NCI-H345 treated with DMSO at 0.1 percent for 48 hours (cell line): ENCODE measurements at regions not wholly inside any gene's neighbourhood (a gene's known extent, or its start where the extent isn't known, plus 50 kb on each side); places are given as distances from the start of the nearest gene placed in this dataset.

Source experiments
- DNase-seq: peaks from one replicate; lab custom pipeline; 2025; ENCODE audit not compliant: unreplicated experiment; lab: John Stamatoyannopoulos, UW

DNA sequence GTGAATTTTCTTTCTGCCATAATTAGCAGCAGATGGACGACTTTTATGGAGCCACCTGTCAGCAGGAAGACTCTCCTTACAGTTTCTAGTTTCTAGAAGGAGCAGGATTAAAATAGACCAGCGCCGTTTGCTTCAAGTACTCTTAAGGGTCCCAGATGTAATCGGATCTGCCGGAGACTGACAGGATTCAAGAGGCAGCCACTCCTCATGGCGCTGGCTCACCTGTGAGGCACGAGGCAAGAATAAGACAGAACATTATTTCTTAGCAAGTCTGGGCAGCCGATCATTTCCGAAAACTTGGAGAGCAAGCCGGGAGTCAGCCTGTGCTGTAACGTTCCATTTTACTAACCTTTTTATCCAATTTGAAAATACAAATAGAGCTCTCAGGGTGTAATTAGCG, 410.4 kb upstream of the RORA start:
- DNase-seq: no peak

DNA sequence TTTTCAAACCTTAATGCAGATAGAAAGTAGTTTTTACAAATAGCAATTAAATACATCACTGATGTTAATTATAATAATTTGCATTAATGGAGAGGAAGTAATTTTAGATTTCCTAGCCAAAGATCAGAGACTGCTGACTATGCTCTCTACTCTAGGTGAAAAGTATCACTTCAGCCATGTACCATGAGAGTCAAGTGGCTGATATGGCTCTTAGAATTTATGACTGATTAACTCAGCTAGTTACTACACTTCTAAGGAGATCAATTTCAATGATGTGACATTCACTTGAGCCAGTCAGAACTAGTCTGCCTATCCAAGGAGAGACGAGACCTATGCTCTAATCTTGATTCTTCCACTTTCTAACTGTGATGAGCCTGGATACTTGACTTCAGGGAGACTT, 405.7 kb upstream of the RORA start:
- no peak for DNase-seq

DNA sequence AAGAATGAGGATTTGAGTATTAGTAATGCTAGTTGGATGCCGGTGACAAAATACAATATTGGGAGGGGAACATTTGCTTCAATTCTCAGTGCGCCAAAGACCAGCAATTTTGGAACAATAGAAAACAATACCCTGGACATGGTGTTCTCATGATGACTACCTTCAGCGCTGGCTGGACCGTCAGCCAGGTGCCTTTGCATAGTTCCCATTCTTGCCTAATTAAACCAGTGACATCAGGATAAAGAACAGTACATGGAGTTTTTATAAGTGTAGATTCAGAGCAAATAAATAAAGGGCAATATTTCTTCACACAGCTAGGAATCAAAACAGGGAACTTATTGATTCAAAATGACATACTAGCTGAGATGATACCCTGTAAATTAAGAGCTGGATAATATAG, 404.8 kb upstream of the RORA start:
- DNase-seq: no peak

DNA sequence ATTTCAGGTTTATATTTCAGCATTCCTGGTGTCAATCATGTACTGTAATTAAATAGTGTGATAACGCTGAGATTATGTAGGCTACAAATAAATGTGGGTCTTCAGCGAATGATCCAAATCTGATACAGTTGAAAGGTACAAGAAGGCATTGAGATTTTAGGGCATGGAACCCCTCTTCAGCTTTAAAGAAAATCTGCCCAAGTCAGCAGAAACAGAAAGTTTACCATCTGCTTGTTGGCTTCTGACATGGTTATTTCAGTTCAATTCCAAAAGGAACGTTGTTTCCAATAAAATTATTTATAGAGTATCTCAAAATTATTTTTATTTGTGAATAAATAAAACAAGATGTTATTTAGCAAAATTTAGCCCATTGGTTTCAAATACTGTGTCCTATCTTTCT, 400.2 kb upstream of the RORA start:
- DNase-seq: no peak

DNA sequence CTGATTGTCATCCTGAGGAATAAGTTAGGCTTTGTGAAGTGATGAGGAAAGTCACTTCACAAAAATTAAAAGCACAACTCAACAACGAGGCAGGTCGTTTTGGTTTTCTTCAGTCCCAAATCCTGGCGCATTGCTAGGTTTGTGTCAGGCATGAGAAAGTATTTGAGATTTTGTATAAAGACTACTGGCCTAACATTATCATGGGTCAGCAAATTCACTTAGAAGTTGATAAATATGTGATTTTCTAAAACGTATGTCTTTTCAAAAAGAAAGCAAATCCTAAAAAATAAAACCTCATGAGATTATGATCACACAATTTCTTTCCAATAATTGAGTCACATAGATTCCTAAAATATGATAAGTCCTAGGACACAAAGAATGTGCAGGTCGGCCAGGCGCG, 395.8 kb upstream of the RORA start:
- DNase-seq: no peak

DNA sequence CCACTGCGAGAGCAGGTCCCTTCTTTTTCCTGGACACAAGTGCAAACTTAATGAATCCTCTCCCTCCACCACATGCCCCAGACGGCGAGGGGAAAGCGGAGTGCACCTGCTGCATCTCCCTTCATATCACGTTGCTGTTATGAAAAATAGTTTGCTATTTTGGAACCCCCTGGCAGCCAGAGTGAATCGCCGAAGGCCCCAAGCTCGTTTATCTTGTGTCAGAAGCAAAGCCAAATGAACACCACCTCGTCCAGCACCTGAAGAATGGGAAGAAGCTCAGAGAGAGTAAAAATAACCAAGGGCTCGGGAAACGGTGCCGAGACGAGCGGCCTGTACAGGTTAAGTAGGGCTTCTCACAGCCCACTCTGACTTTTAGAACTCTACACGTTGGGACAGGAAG, 394.6 kb upstream of the RORA start:
- no peak for DNase-seq

DNA sequence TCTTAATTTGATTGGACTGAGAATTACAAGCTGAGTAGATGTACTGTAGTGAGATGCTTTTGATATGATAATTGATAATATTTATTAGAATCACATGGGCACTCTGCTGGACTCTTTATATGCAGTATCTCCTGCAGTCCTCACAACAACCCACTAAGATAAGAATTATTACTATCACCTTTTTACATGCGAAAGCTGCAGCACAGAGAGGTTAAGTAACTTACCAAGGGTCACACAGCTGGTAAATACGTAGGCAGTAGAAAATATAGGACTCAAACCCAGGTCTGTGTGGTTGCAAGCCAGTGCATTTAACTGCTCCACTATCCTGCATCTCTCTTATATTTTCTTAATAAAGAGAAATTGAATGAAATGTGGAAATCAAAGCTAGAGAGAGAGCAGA, 392.8 kb upstream of the RORA start:
- no peak for DNase-seq

DNA sequence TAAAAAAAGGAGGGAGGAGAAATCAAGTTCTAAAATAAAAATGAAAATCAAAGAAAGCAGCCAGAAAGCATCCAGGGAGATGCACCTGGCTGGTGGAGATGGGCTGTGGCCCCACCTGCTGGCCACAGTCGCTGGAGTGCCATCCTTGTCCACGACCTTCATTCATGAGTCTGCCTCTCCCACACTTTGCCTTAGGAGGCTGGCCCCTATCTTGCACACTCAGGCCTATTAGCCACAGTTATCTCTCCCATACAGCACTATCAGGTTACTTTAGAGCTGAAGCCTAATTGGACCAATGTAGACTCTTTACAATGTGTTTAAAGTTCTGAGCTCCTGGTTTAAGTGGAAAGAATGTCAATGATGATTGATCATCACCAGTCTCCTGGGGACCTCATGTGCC, 392.0 kb upstream of the RORA start:
- DNase-seq: no peak

DNA sequence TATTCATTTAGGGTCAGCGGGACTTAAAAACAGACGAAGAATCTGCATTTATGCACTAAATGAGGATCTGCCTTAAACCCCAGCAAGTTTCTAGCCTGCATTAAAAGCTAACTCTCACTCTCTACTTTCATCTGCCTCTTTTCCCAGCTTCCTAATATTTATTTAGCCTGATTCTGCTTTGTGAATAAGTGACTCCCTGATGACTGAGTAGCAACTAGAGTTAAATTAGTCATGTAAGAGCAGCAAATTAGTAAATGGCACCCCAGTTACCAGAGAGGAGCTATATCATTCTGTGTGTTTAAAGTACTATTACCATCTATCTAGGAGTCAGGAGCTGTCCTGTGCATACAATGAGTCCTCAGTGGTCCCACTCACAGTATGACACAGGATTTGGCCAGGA, 391.0 kb upstream of the RORA start:
- DNase-seq: no peak

DNA sequence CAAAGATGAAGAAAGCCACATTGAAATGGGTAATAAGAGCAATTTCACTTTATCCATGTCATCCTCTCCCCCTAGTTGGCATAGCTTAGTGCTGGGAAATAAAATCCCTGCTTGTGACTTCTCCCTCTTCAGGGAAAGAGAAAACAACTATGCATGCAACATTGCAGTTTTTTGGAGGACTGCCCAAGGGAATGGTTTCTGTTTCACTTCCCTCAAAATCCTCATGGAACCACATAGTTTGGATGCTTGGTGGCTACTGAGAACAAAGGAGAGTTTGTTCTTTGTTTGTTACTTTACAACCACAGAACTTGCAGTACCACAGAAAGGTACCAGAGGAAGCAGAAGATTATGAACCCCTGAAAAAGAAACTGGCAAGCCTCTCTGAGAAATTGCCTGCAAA, 384.6 kb upstream of the RORA start:
- no peak for DNase-seq

DNA sequence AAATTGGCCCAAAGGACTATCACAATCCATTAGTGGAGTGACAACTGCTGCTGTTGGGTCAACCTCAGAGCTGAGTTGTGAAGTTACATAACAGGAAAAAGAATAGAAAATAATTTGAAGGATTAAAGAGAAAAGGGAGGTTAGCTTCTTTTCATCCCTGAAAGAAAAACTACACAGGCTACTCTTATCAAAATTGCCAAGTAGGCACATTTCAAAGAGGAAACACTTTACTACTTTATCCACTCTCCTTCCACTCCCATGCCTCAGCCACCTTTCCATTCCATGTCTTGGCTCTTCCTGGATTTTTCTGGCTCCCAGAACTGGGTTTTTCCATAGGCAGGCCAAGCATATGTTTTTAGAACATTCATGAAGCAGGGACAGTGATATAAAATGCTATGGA, 384.0 kb upstream of the RORA start:
- DNase-seq: no peak

DNA sequence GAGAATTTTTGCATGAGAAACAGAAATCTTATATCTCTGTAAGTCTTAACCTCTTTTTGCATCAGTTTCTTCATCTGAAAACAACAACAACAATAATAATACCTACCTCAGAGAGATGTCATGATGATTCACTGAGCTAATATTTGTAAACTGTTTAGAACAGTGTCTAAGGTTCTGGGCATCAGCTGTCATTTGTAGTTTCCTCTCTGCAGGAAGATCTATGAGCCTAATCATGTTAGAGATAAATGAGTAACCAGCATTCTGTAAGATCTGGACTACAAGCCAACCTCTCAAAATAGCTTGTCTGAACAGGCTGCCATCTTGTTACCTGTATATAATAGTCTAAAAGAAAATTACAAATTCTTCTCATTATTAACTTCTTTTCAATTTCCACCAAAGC, 383.0 kb upstream of the RORA start:
- DNase-seq: no peak

DNA sequence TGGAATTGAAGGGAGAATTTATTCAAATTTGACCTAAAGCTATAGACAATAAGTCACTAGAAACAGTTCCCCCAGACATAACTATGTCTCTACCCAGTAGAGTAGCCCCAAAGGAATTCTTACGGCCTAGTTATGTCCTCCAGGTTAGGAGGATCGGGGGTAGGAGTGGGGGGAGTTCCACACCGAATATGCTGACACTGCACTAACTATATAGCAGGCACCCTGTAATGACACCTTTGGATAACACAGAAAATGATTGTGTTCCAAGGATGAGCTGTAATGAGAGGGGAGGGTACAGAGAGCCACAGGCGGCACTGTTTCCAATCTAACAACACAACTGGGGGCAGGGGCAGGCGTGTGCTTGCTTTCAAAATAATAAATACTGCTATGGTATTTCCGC, 376.2 kb upstream of the RORA start:
- DNase-seq: no peak

DNA sequence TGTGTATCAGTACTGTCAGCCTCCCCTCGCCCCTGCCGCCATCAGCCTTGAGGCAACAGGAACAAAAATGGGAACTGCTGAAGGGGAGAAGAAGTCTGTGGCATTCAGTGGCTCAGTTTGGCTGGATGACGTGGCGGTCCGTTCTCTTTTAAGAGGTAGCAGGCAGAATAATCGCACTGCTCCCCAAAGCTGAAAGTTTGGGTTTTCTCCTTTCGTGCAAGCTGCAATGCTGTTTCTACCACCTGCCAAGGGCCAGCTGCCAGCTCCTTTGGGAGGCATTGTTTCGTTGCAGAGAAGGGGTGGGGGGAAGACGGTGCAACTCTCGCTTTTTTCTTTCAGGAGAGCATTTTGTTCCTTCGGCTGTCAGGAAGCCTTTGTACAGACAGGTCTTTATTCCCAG, 369.6 kb upstream of the RORA start:
- DNase-seq: peak; percentile 40

DNA sequence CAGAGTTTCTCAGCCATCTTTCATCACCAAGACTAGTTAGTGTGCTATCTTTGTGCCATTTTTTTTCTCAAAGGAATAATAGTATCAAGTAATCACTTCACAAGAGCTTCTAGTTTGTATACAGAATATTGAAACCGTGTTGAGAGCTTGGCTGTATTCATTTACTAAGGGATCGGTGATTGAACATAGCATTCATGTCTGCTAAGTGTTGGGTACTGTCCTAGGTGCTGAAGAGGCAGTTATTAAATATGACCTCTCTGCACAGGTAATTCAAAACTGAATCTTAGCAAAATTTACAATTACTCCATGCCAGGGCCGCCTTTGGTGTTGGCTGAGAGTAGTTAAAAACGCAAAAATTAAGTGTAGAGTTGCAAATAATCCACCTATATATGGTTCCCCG, 355.3 kb upstream of the RORA start:
- DNase-seq: no peak

DNA sequence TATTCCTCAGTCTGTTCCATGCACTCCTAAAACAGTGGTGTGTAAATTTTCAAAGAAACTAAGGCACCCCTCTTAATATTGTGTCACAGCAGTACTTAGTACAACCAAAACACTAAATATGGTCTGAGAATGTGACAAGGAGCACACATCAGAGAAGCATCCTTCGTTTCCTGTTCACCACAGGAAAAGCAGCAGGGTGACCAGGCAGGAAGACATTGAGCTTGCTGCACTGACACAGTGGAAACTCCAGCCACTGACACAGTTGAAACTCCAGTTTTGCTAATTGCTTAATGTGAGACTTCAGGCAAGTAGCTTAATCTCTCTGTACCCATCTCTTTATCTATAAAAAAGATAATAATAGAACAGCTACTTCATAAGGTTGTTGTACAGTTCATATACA, 353.0 kb upstream of the RORA start:
- DNase-seq: no peak

DNA sequence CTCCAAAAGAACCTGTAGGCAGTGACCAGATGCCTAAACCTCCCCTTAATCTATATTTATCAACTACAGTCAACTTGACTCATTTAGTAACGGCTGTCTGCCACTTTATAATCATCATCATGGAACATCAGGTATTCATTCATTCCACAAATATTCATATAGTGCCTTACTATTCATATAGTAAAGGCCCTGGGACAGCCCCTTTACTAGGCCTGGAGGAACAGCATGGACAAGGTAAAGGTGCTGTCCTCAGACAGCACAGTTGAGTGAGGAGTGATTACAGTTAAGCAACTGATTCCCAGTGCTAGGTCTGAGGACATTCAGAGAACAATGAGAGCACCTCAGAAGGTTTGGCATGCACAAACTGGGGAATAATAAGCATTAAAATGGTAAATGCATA, 346.5 kb upstream of the RORA start:
- DNase-seq: no peak

DNA sequence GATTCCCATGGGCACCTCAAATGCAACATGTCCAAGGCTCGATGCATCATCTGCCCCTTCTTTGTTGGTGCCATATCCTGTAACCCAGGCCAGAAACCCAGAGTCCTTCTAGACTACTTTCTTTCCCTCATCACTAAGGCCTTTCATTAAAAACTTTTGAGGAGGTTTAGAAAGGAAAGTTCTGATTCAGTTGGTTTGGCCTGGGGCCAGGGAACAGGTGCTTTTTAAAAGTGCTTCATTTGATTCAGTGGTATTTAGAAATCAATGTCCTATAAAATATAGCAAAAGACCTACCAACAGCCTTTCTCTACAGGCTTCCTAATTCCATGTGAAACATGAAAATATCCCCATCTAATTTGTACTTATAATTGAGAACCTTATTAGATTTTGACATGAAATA, 341.9 kb upstream of the RORA start:
- no peak for DNase-seq

DNA sequence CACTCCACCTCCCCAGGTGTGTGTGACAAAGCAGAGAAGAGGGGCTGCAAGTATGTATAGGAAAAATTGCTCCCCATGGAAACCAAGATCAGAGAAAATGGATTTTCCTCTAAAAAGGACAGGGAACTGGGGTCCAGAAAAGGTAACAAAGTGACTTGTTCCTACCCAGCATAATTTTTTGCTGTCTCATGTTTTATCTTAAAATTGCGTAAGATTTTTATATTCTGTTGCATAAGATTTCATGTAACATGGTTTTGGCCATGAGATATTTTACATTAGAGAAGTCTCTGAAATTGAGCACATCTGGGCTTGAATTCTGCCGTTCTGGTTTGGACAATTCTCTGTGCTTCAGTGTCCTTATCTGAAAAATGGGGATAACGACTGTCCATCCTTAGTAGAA, 335.7 kb upstream of the RORA start:
- DNase-seq: no peak

DNA sequence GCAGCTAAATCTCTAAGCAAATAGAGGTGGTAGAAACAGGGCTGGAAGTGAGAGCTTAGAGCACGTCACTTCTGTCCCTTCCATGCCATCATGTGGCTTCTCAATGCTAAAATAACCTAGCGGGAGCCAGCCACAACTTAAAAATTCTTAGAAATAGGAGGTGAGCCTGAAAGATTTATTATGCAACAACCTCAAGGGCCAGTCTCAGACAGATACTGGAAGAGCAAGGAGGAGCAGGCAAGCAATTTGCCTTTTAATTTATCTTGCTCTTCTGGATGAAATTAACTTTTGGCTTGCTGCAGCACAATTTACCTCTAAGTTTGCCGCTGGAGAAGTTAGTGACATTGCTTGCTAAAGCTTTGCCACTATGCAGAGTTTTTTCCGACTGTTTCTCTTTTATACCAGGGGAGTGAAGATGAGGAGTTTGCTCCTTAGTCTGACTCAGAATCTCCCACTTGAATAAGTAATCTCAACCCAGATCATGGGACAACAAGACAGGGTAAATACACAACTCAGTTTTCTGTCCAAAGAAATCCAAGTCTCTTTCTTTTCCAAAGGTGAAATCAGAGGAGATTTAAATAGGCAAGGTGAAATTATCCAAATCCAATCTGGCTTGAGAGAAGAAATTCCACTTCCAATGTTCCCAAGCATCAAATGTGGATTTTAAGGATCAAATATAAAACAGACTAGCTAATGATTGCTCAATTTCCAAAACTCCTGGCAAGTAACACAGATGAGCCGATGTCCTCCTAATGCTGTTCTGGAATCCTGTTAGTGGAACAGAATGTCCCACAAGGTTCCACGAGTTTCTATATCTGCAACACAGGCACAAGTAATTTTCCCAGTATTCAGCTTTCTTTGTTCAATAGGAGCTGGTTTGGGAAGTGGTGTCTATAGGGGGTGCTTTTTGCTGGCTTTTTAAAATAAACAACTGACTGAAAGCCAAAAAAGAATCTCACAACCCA, 329.4 kb upstream of the RORA start:
- DNase-seq: no peak

DNA sequence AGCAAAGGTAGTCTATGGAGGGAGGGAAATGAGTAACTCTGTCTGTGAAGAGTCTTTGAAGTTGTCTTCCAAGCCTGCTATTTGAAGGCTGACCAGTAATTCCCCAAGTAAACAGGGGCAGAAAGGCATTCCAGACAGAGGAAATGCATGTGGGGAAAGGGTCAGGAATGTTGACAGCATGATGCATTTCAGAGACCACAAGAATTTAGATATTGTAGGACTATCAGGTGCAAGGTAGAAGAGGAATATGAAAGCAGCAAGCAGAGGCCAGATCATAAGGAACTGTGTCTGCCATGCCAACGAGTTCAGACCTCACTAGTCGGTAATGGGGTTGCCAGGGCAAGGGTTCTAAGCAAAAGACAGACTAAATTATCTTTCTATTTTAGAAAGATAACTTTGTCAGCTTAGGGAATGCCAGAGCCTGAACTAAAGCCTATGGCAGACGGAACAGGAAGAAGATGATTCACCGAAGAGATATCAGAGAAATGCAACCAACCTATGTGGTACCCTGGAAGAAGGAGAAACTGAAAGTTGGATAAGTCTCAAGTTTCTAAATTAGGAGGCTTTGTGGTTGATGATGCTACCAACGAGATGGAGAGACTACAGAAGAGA, 327.0 kb upstream of the RORA start:
- no peak for DNase-seq

DNA sequence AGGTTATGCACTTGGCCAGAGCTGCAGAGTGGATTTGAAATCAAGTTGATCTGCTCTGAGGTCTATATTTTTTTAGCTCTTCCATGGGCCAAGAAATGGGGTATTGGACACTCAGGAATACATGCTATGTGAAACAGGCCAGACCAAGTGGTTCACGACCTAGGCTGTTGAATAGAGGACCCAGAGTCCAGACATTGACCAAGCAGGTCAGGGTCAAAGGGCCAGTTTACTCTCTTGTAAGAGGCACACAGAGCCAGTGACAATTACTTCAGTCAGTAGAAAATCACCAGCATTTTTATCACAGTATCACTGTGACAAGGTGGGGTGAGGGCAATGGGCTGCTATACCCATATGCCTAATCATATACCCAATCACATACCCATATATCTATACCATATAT, 320.6 kb upstream of the RORA start:
- DNase-seq: no peak

DNA sequence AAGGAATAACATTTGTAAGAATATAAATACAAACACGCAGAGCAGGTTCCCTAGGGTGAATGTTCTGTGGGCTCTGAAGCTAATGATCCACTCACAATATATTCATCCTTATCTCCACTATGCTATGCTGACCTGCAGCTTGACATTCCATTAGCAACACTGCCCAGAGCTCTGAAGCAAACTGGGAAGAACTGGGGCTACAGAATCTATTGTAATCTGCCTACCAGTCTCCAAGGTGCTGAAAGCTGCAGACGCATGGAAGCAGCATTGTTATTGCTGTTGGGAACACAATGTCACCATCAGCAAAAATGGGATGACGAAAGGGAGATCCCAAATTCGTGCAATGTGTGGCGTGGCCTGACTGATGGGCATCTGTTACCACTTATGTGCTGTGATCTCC, 316.7 kb upstream of the RORA start:
- DNase-seq: no peak
